Mesendoderm (in vitro differentiated cells): ENCODE measurements at regions not wholly inside any gene's neighbourhood (a gene's known extent, or its start where the extent isn't known, plus 50 kb on each side); places are given as distances from the start of the nearest gene placed in this dataset.

Experiments
- DNase-seq: peaks from one replicate; pipeline ENCODE4 v3.0.0; 2013
- H2AK5ac ChIP-seq: 2 replicates; pipeline ENCODE4 v1.6.1; 2013; ENCODE audit warnings: low read length, inconsistent platforms
- H2BK120ac ChIP-seq: 2 replicates; pipeline ENCODE4 v1.6.1; 2013; ENCODE audit warnings: low read depth, mild to moderate bottlenecking, low read length, moderate library complexity, mixed read lengths
- H2BK15ac ChIP-seq: replicated peaks from 2 replicates; pipeline ENCODE4 v1.6.1; 2013; ENCODE audit warnings: low read depth, mild to moderate bottlenecking, moderate library complexity
- H2BK5ac ChIP-seq: 2 replicates; pipeline ENCODE4 v1.6.1; 2013; ENCODE audit warnings: low read length, inconsistent platforms
- H3K18ac ChIP-seq: 2 replicates; pipeline ENCODE4 v1.6.1; 2013; ENCODE audit warnings: mild to moderate bottlenecking, low read length, mixed read lengths
- H3K23ac ChIP-seq: one replicate; pipeline ENCODE4 v1.6.1; 2013; ENCODE audit warnings: low read length
- H3K27ac ChIP-seq: 2 replicates; pipeline ENCODE4 v1.5.1; 2013; ENCODE audit warnings: low read depth, mild to moderate bottlenecking, inconsistent platforms, low read length, moderate library complexity
- H3K27me3 ChIP-seq: 2 replicates; pipeline ENCODE4 v1.6.1; 2013; ENCODE audit warnings: low read length, control low read depth, mild to moderate bottlenecking, inconsistent platforms; ENCODE audit not compliant: insufficient read depth, poor library complexity
- H3K36me3 ChIP-seq: 2 replicates; pipeline ENCODE4 v1.6.1; 2013; ENCODE audit warnings: low read length, inconsistent platforms; ENCODE audit not compliant: control insufficient read depth, insufficient read depth
- H3K4ac ChIP-seq: one replicate; pipeline ENCODE4 v1.6.1; 2013; ENCODE audit warnings: low read depth, mild to moderate bottlenecking, low read length, moderate library complexity
- H3K4me1 ChIP-seq: 2 replicates; pipeline ENCODE4 v1.6.1; 2013; ENCODE audit warnings: low read depth, low read length, inconsistent platforms; ENCODE audit not compliant: control insufficient read depth
- H3K4me2 ChIP-seq: 2 replicates; pipeline ENCODE4 v1.6.1; 2013; ENCODE audit warnings: low read length
- H3K4me3 ChIP-seq: 2 replicates; pipeline ENCODE4 v1.5.1; 2013; ENCODE audit warnings: mild to moderate bottlenecking, low read length
- H3K56ac ChIP-seq: one replicate; pipeline ENCODE4 v1.6.1; 2013; ENCODE audit warnings: low read length
- H3K79me1 ChIP-seq: 2 replicates; pipeline ENCODE4 v1.6.1; 2013; ENCODE audit warnings: low read length, inconsistent platforms
- H3K79me2 ChIP-seq: 2 replicates; pipeline ENCODE4 v1.6.1; 2013; ENCODE audit warnings: mild to moderate bottlenecking, low read length; ENCODE audit not compliant: control insufficient read depth, insufficient read depth
- H3K9ac ChIP-seq: 2 replicates; pipeline ENCODE4 v1.6.1; 2013; ENCODE audit warnings: low read length, inconsistent platforms
- H4K5ac ChIP-seq: one replicate; pipeline ENCODE4 v1.6.1; 2013; ENCODE audit warnings: low read length
- H4K8ac ChIP-seq: one replicate; pipeline ENCODE4 v1.6.1; 2013; ENCODE audit warnings: low read depth, mild to moderate bottlenecking, control low read depth, low read length, moderate library complexity
- WGBS: extraction: QIAGEN DNeasy Blood & Tissue Kit; methylation state at CpG from one replicate; pipeline ENCODE4 v1.1.7; 2013; ENCODE audit warnings: low lambda C conversion rate, missing lambda C conversion rate; ENCODE audit not compliant: insufficient coverage; ENCODE audit errors: extremely low coverage; 5-methylcytosine and 5-hydroxymethylcytosine counted together

DNA sequence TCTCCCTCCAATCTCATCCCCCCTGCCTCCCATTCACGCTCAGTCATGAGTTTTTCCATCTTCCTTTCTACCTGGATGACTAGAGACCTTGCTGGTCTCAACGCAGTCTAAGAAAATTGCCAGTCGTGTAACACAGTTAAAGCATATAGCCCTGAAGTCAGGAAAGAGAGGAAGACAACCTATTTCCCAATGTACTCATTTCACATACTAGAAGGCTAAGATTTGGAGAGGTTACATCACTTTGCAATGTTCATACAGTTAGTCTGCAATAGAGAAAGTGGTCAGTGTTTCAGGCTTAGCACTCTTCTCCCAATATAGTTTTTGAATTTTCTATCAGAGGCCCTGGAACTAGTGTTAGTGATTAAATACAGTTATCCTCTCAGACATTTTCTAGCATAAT lies 278.6 kb downstream of the EDEM1 start:
- Histone ChIP-seq H3K27me3 (no peaks in the 10 kb centered on the region), H3K56ac (no peak overlapping the region), H4K8ac (no peak overlapping the region), H3K36me3 (no peaks in the 10 kb centered on the region), H2BK5ac (no peak overlapping the region), H2BK120ac (no peak overlapping the region), H3K23ac (no peak overlapping the region), H3K4ac (no peak overlapping the region), H3K4me2 (no peak overlapping the region), H3K9ac (no peak overlapping the region), H3K79me2 (no peaks in the 10 kb centered on the region), H2AK5ac (no peak overlapping the region), H3K27ac (no peak overlapping the region), H2BK15ac (no peak overlapping the region), H4K5ac (no peak overlapping the region), H3K79me1 (no peaks in the 10 kb centered on the region), H3K4me1 (no peaks in the 10 kb centered on the region), H3K18ac (no peak overlapping the region), H3K4me3 (no peak overlapping the region)
- DNase-seq, result no peak
- no CpG with 5 or more reads among the region's 3 CpGs for WGBS

DNA sequence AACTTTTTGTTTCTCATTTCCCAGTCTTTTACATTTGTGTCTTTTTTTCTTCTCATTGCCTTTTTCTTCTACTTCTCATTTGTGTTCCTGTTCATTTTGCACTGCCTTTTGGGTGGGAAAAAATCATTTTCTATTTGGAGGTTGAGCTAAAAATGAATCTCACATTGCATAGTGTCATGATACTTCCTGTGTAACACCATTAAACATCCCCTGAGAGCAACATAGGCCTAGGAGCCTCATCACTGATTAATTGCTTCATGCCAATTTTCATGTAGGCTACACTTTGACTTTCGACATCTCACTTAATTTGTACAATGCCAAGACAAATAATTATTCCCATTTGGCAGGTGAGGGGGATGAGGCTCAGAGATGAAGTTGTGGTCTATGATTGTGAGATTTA lies 279.2 kb downstream of the EDEM1 start:
- Histone ChIP-seq H2BK5ac (no peak overlapping the region), H4K5ac (no peak overlapping the region), H3K4me3 (no peak overlapping the region), H3K36me3 (no peaks in the 10 kb centered on the region), H3K79me1 (no peaks in the 10 kb centered on the region), H4K8ac (no peak overlapping the region), H3K79me2 (no peaks in the 10 kb centered on the region), H3K23ac (no peak overlapping the region), H3K4ac (no peak overlapping the region), H2BK120ac (no peak overlapping the region), H3K27ac (no peak overlapping the region), H3K18ac (no peak overlapping the region), H3K4me2 (no peak overlapping the region), H3K9ac (no peak overlapping the region), H3K27me3 (no peaks in the 10 kb centered on the region), H2BK15ac (no peak overlapping the region), H2AK5ac (no peak overlapping the region), H3K4me1 (no peaks in the 10 kb centered on the region), H3K56ac (no peak overlapping the region)
- no peak for DNase-seq
- WGBS, result no CpG with 5 or more reads among the region's 1 CpG

- Histone ChIP-seq H2AK5ac (no peak overlapping the region), H3K56ac (no peak overlapping the region), H3K4me1 (no peaks in the 10 kb centered on the region), H3K36me3 (no peaks in the 10 kb centered on the region), H3K23ac (no peak overlapping the region), H3K79me2 (no peaks in the 10 kb centered on the region), H2BK15ac (no peak overlapping the region), H4K5ac (no peak overlapping the region), H3K27ac (no peak overlapping the region), H3K4me3 (no peak overlapping the region), H4K8ac (no peak overlapping the region), H2BK5ac (no peak overlapping the region), H3K9ac (no peak overlapping the region), H3K79me1 (no peaks in the 10 kb centered on the region), H3K18ac (no peak overlapping the region), H3K4me2 (no peak overlapping the region), H2BK120ac (no peak overlapping the region), H3K27me3 (no peaks in the 10 kb centered on the region), H3K4ac (no peak overlapping the region)
- no CpG with 5 or more reads among the region's 1 CpG for WGBS
- DNase-seq, result no peak
These were observed 286.0 kb downstream of the EDEM1 start for GRCh38 chr3:5473471-5473870.

GRCh38 chr3:5476403-5476802 lies 288.9 kb downstream of the EDEM1 start:
- Histone ChIP-seq H4K5ac (no peak overlapping the region), H3K9ac (no peak overlapping the region), H2BK5ac (no peak overlapping the region), H3K4ac (no peak overlapping the region), H4K8ac (no peak overlapping the region), H3K36me3 (no peaks in the 10 kb centered on the region), H3K27me3 (no peaks in the 10 kb centered on the region), H3K56ac (no peak overlapping the region), H3K4me1 (no peaks in the 10 kb centered on the region), H2AK5ac (no peak overlapping the region), H3K27ac (no peak overlapping the region), H3K4me2 (no peak overlapping the region), H3K18ac (no peak overlapping the region), H2BK15ac (no peak overlapping the region), H3K4me3 (no peak overlapping the region), H3K79me1 (no peaks in the 10 kb centered on the region), H3K79me2 (no peaks in the 10 kb centered on the region), H2BK120ac (no peak overlapping the region), H3K23ac (no peak overlapping the region)
- no CpG with 5 or more reads among the region's 2 CpGs for WGBS
- DNase-seq, result peak; percentile 19

DNA sequence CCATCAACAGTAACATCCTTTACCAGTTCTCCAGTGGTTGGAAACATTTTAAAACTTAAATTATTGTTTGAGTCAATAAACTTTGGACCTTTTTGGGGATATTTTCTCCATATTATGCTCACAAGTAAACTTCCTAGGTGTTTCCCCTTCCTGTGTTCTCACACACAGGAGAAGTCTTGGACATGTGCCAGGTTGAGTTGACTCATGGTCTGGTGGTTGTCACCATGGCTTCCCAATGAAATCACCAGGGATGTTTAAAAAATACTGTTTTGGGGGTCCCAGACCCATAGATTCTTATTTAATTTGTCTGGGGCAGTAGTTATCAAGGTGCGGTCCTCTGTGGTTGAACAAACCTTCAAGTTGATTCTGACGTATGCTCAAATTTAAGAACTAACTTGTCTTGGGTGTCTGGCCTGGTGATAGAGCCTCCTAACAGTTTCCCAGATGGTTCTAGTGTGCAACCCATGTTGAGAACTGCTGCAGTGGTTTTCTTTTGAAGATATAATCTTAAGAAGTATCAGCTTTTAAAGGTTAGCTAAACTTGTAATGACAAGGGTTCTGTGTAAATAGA lies 291.8 kb downstream of the EDEM1 start:
- Histone ChIP-seq H2BK15ac (no peak overlapping the region), H3K4ac (no peak overlapping the region), H2BK120ac (no peak overlapping the region), H3K4me2 (no peak overlapping the region), H3K36me3 (no peaks in the 10 kb centered on the region), H3K79me2 (no peaks in the 10 kb centered on the region), H3K9ac (no peak overlapping the region), H3K4me3 (no peak overlapping the region), H3K79me1 (no peaks in the 10 kb centered on the region), H3K4me1 (no peaks in the 10 kb centered on the region), H2AK5ac (no peak overlapping the region), H3K27me3 (no peaks in the 10 kb centered on the region), H3K56ac (no peak overlapping the region), H4K8ac (no peak overlapping the region), H3K23ac (no peak overlapping the region), H2BK5ac (no peak overlapping the region), H3K18ac (no peak overlapping the region), H4K5ac (no peak overlapping the region), H3K27ac (no peak overlapping the region)
- DNase-seq, result no peak
- no CpG with 5 or more reads among the region's 2 CpGs for WGBS

DNA sequence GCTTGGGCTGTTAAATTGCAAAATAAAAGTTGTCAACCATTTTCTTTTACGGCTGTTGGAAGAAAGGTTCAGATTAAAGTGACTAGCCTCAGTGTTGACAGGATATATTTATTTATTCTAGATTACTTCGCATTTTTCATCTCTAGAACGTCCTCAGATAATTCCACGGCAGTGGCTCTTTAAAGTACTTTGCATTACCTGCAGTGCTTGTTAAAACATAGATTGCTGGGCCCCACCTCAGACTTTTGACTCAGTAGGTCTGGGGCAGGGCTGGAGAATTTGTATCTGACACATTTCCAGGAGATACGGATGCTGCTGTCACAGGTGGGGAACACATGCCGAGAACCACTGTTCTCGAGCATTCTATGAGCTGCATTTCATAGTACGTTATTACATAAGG lies 292.7 kb downstream of the EDEM1 start:
- Histone ChIP-seq H2AK5ac (no peak overlapping the region), H3K36me3 (no peaks in the 10 kb centered on the region), H2BK15ac (no peak overlapping the region), H3K4me3 (no peak overlapping the region), H2BK5ac (no peak overlapping the region), H3K27me3 (no peaks in the 10 kb centered on the region), H3K79me1 (no peaks in the 10 kb centered on the region), H3K4ac (no peak overlapping the region), H3K79me2 (no peaks in the 10 kb centered on the region), H2BK120ac (no peak overlapping the region), H3K4me1 (no peaks in the 10 kb centered on the region), H3K23ac (no peak overlapping the region), H3K18ac (no peak overlapping the region), H3K56ac (no peak overlapping the region), H3K9ac (no peak overlapping the region), H3K4me2 (no peak overlapping the region), H4K5ac (no peak overlapping the region), H3K27ac (no peak overlapping the region), H4K8ac (no peak overlapping the region)
- DNase-seq, result no peak
- WGBS, result no CpG with 5 or more reads among the region's 8 CpGs
